Neural cell (in vitro differentiated cells): ENCODE measurements at regions not wholly inside any gene's neighbourhood (a gene's known extent, or its start where the extent isn't known, plus 50 kb on each side); places are given as distances from the start of the nearest gene placed in this dataset.

Experiments
- EZH2 ChIP-seq: fragments of 200-600, 300-800 bp; shearing (Covaris generic), sonication (generic); IDR thresholded peaks from 2 replicates; pipeline ENCODE4 v1.6.1; 2014; ENCODE audit warnings: antibody characterized with exemption, low read length, borderline replicate concordance, mild to moderate bottlenecking; ENCODE audit not compliant: insufficient read depth, poor library complexity, severe bottlenecking
- MXI1 ChIP-seq: fragments of 450-650 bp; conservative IDR thresholded peaks from 2 replicates; pipeline ENCODE4 v1.6.1; 2014; ENCODE audit warnings: antibody characterized with exemption, mild to moderate bottlenecking; ENCODE audit not compliant: poor library complexity, severe bottlenecking
- POLR2AphosphoS5 ChIP-seq: IDR thresholded peaks from 2 replicates; pipeline ENCODE4 v1.6.1; 2012
- RAD21 ChIP-seq: fragments of 450-650 bp; conservative IDR thresholded peaks from 2 replicates; pipeline ENCODE4 v1.6.1; 2014; ENCODE audit warnings: antibody characterized with exemption, mild to moderate bottlenecking, moderate library complexity
- SMC3 ChIP-seq: fragments of 450-650 bp; conservative IDR thresholded peaks from 2 replicates; pipeline ENCODE4 v1.6.1; 2014; ENCODE audit warnings: antibody characterized with exemption, mild to moderate bottlenecking, moderate library complexity; ENCODE audit not compliant: poor library complexity
- TF ChIP-seq, protein P1 (sequence below): fragments of 450-650 bp; IDR thresholded peaks from 2 replicates; pipeline ENCODE4 v1.5.1; 2014; ENCODE audit warnings: antibody characterized with exemption, mild to moderate bottlenecking, moderate library complexity; ENCODE audit not compliant: poor library complexity, severe bottlenecking
- TF ChIP-seq, protein P2 (sequence below): IDR thresholded peaks from 2 replicates; pipeline ENCODE4 v1.6.1; 2012; ENCODE audit warnings: borderline replicate concordance

DNA sequence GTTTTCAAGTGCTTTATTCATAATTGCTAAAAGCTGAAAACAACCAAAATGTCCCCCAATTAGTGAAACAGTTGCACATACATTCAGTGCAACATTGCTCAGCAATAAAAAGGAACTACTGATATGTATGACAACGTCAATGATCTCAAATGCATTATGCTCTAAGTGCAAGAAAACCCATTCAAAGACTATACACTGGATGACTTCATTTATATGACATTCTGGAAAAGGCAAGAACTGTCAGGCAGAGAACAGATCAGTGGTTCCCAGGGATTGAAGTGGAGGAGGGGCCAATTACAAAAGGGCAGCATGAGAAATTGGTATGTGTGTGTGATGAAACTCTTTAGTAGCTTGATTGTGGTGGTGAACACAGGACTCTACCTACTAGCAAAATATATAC, 585.6 kb downstream of the TBL1XR1 start:
- TF ChIP-seq, protein P1, sequence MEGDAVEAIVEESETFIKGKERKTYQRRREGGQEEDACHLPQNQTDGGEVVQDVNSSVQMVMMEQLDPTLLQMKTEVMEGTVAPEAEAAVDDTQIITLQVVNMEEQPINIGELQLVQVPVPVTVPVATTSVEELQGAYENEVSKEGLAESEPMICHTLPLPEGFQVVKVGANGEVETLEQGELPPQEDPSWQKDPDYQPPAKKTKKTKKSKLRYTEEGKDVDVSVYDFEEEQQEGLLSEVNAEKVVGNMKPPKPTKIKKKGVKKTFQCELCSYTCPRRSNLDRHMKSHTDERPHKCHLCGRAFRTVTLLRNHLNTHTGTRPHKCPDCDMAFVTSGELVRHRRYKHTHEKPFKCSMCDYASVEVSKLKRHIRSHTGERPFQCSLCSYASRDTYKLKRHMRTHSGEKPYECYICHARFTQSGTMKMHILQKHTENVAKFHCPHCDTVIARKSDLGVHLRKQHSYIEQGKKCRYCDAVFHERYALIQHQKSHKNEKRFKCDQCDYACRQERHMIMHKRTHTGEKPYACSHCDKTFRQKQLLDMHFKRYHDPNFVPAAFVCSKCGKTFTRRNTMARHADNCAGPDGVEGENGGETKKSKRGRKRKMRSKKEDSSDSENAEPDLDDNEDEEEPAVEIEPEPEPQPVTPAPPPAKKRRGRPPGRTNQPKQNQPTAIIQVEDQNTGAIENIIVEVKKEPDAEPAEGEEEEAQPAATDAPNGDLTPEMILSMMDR, result no peak
- TF ChIP-seq RAD21 (no peak), EZH2 (no peak), POLR2AphosphoS5 (no peak), MXI1 (no peak), SMC3 (no peak)
- TF ChIP-seq, protein P2, sequence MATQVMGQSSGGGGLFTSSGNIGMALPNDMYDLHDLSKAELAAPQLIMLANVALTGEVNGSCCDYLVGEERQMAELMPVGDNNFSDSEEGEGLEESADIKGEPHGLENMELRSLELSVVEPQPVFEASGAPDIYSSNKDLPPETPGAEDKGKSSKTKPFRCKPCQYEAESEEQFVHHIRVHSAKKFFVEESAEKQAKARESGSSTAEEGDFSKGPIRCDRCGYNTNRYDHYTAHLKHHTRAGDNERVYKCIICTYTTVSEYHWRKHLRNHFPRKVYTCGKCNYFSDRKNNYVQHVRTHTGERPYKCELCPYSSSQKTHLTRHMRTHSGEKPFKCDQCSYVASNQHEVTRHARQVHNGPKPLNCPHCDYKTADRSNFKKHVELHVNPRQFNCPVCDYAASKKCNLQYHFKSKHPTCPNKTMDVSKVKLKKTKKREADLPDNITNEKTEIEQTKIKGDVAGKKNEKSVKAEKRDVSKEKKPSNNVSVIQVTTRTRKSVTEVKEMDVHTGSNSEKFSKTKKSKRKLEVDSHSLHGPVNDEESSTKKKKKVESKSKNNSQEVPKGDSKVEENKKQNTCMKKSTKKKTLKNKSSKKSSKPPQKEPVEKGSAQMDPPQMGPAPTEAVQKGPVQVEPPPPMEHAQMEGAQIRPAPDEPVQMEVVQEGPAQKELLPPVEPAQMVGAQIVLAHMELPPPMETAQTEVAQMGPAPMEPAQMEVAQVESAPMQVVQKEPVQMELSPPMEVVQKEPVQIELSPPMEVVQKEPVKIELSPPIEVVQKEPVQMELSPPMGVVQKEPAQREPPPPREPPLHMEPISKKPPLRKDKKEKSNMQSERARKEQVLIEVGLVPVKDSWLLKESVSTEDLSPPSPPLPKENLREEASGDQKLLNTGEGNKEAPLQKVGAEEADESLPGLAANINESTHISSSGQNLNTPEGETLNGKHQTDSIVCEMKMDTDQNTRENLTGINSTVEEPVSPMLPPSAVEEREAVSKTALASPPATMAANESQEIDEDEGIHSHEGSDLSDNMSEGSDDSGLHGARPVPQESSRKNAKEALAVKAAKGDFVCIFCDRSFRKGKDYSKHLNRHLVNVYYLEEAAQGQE, result no peak
